Pons (tissue), 1 donor: ENCODE measurements at regions not wholly inside any gene's neighbourhood (a gene's known extent, or its start where the extent isn't known, plus 50 kb on each side); places are given as distances from the start of the nearest gene placed in this dataset.
"Not testable (repeated sequence)": the region's sequence is repeated elsewhere in the genome, so short reads cannot be mapped to it uniquely, and the experiment has no call there.

Source experiments
- DNase-seq: peaks from one replicate; pipeline ENCODE4 v3.0.0-alpha.2; 2016; ENCODE audit warnings: low spot score

GRCh38 chr6:140189263-140189662 lies 814.8 kb upstream of the CITED2 start:
- DNase-seq, result not testable (repeated sequence)

- DNase-seq, result no peak
Observed at GRCh38 chr6:140185991-140186390, 811.5 kb upstream of the CITED2 start.

- DNase-seq, result no peak
Observed at GRCh38 chr6:140183881-140184280, 809.4 kb upstream of the CITED2 start.

GRCh38 chr6:140182821-140183220 lies 808.4 kb upstream of the CITED2 start:
- DNase-seq, result no peak

- no peak for DNase-seq
Observed at GRCh38 chr6:140181876-140182275, 807.4 kb upstream of the CITED2 start.

- DNase-seq, result no peak
Observed at GRCh38 chr6:140180306-140180705, 805.9 kb upstream of the CITED2 start.

GRCh38 chr6:140178935-140179334 lies 804.5 kb upstream of the CITED2 start:
- no peak for DNase-seq

- DNase-seq, result no peak
Observed at GRCh38 chr6:140178520-140178919, 804.1 kb upstream of the CITED2 start.

GRCh38 chr6:140176306-140176705 lies 801.9 kb upstream of the CITED2 start:
- DNase-seq, result no peak

- DNase-seq, result no peak
Observed at GRCh38 chr6:140175486-140175885, 801.0 kb upstream of the CITED2 start.

GRCh38 chr6:140174524-140174923 lies 800.1 kb upstream of the CITED2 start:
- DNase-seq, result no peak

GRCh38 chr6:140168365-140168764 lies 793.9 kb upstream of the CITED2 start:
- no peak for DNase-seq

GRCh38 chr6:140160909-140161308 lies 786.5 kb upstream of the CITED2 start:
- DNase-seq, result no peak

GRCh38 chr6:140160494-140160893 lies 786.0 kb upstream of the CITED2 start:
- no peak for DNase-seq

GRCh38 chr6:140156131-140156530 lies 781.7 kb upstream of the CITED2 start:
- no peak for DNase-seq

- no peak for DNase-seq
Observed at GRCh38 chr6:140155451-140156126, 781.1 kb upstream of the CITED2 start.

GRCh38 chr6:140153703-140154102 lies 779.3 kb upstream of the CITED2 start:
- no peak for DNase-seq

- DNase-seq, result not testable (repeated sequence)
Observed at GRCh38 chr6:140147825-140148814, 773.7 kb upstream of the CITED2 start.

- no peak for DNase-seq
Observed at GRCh38 chr6:140140891-140141290, 766.4 kb upstream of the CITED2 start.

- DNase-seq, result no peak
Observed at GRCh38 chr6:140138311-140139010, 764.0 kb upstream of the CITED2 start.

GRCh38 chr6:140134224-140134623 lies 759.8 kb upstream of the CITED2 start:
- no peak for DNase-seq

- DNase-seq, result no peak
Observed at GRCh38 chr6:140130074-140130473, 755.6 kb upstream of the CITED2 start.

- DNase-seq, result no peak
Observed at GRCh38 chr6:140124498-140124897, 750.0 kb upstream of the CITED2 start.
